WTC11 (cell line): ENCODE measurements at regions not wholly inside any gene's neighbourhood (a gene's known extent, or its start where the extent isn't known, plus 50 kb on each side); places are given as distances from the start of the nearest gene placed in this dataset.

ENCODE experiments used
- CTCF ChIP-seq: fragments of 200-600 bp; IDR thresholded peaks from 2 replicates; pipeline ENCODE4 v1.8.0; 2022; ENCODE audit warnings: antibody characterized with exemption
- IRF1 ChIP-seq: sonication (generic); formaldehyde crosslinking; IDR thresholded peaks from 2 replicates; pipeline ENCODE4 v1.8.0; 2023; ENCODE audit warnings: missing genetic modification reagents
- ZNF138 ChIP-seq: sonication (generic); formaldehyde crosslinking; conservative IDR thresholded peaks from 2 replicates; pipeline ENCODE4 v1.8.1; 2022; ENCODE audit warnings: mild to moderate bottlenecking, moderate library complexity, missing genetic modification reagents

GRCh38 chr6:139846538-139847456 is 472.3 kb upstream of the CITED2 start:
- TF ChIP-seq IRF1 (CRISPR knock-in tag), result no peak
- TF ChIP-seq ZNF138 (CRISPR knock-in tag), result no peak
- TF ChIP-seq CTCF, result no peak
